ENCODE measurements at regions not wholly inside any gene's neighbourhood (a gene's known extent, or its start where the extent isn't known, plus 50 kb on each side); places are given as distances from the start of the nearest gene placed in this dataset.

GRCh38 chr3:165981318-165981717 lies 144.1 kb upstream of the BCHE start:
- TF ChIP-seq CTCF (conservative IDR thresholded peaks at IDR 0.05; ENCODE audit: low read depth, low read length), result no peak
- TF ChIP-seq EZH2 (IDR thresholded peaks at IDR 0.05; ENCODE audit: borderline replicate concordance, low read depth, low read length, poor library complexity, severe bottlenecking), result no peak

Measured in A673 (cell line).